EL (cell line): ENCODE measurements at regions not wholly inside any gene's neighbourhood (a gene's known extent, or its start where the extent isn't known, plus 50 kb on each side); places are given as distances from the start of the nearest gene placed in this dataset.

Experiments
- DNase-seq: peaks from one replicate; pipeline ENCODE4 v3.0.0-alpha.2; 2016

DNA sequence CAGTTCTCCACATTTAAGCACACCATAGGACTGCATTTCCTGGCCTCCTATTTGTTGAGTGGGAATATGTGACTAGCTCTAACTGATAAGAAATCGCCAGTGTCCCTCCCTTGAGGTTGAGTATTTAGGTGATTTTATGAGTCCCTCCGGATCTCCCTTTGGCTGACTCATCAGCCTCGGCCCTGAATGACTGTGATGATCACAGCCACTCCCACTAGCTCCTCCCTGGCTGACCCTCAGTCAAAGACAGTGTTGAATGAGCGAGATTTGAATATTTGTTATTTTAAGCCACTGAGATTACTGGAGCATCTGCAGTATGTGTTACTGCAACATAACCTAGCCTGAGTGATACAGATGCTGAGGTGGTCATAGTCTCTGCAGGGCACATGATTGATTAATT lies 515.3 kb downstream of the EPHB1 start:
- peak; percentile 4 for DNase-seq

DNA sequence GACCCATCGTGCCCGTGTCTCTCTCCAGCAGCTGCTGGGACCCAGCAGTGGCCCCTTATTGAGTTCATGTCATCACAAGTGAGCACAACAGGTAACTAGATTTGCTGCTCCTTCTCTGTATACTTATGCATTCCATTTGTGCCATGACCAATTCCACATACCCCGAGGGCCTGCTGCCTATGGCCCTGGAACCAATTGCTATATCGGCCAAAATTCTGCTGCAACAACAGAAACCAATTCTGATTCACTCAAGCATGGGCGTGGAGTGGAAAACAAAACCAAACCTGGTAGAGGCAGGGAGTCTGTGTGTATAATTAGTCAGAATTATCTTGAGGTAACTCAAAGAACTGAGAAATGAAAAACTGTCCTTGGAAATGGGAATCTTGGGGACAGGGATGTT lies 516.6 kb downstream of the EPHB1 start:
- no peak for DNase-seq

DNA sequence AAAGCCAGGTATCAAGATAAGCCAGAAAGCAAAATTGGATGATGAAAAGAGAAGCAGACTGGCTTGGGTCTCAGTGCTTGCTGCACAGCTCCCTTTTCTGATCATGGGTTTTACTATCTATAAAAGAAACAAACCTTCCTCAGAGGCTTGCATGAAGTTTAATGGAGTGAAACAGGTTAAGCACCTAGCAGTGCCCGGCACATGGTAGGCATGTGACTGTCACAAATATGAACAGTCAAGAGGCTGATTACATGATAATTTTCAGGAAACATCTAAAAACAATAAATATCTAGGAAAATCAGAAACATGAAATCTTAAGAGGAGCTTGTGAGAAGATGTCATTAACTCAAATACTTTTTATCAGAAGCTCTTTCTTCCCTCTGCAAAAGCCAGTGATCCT lies 519.2 kb downstream of the EPHB1 start:
- no peak for DNase-seq

DNA sequence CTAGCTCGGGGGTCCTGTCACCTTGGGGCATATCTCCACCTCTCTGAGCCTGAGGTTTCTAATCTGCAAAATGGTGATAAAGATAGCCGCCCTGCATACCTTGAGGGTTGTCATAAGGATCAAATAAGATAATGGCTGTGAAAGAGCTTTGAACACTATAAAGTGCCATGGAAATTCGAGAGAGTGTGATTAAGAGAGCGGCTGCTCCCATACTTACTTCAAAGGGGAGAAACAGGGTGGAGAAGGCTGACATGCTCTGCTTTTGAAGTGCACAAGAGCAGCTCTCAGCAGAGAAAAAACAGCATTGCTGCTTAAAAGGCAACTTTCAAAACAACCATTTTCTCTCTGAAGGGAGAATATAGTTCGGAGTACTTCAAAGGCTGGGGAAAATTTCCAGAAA lies 529.2 kb downstream of the EPHB1 start:
- no peak for DNase-seq

DNA sequence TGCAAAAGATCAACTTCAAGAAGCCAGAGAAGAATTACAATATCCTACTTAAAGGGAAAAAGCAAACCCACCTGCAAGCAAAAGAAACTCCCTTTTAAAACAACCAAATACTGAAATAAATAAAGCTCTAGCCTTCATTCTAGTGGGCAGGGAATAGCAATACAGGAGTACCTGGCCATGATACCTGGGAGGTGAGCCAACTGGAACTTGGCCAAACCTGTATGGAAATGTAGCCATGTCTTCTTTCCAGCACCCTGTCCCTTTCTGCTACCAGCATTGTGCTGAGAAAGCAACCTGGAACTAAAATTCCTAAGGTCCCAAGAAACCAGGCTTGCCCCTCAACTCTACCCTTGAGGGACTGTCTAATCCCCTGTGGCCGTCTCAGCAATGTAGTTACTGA lies 530.0 kb downstream of the EPHB1 start:
- DNase-seq, result no peak

DNA sequence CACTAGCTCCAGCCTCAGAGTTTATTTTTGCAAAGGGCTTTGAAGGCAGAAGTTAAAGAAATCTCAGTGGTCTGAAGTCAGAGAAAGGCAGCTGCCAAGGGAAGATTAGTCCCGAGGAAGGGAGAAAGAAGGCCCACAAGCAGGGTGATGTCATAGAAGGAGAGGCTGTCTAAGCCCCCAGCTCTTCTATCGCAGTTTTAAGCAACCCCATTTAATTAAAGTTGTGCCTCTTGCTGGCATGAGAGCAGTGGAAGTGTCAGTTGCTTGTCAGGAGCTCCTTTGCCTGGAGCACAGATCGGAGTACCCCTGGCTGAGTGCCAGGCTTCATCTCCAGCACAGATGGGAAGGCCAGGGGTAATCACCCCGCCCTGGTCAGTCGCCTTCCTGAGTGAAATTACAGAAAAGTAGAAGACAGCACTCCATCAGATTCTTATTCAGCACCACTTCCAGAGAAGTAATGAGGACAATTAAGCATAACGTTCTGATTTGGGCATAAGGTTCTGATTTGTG lies 530.7 kb downstream of the EPHB1 start:
- no peak for DNase-seq

DNA sequence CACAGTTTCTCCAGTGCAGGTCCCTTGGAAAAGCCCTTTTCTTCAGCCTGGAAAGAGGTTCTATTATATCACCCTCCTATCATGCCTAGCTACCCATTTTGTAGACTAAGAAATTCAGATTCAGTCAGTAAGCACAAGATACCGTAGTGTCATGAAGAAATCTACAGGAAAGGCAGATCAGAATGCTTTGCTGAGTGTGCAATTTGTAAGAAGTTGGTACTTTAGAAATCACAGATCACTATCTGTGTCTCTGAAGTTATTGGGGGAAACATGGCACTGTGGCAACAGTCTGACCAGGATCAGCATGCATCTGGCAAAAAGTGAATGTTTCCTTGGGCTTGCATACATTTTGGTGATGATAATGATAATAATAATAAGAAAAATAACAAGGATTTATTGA lies 531.8 kb downstream of the EPHB1 start:
- DNase-seq, result no peak

DNA sequence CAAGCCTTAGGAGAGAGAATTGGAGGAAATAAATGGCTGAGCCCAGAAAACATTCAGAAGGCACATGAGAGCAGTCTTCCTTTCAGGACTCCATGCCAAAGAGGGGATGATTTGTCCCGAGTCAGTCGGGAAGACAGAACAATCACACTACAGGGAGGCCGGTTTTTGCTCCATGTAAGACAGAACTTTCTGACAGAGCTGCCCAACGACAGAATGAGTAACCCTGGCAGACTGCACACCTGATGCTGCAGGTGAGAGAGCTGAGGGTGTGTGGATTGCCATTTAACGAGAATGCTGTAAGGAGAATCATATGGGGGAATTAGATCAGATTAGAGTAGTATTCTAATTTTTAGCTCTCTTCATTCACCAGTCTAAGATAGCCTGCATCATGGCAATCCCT lies 533.0 kb downstream of the EPHB1 start:
- no peak for DNase-seq

DNA sequence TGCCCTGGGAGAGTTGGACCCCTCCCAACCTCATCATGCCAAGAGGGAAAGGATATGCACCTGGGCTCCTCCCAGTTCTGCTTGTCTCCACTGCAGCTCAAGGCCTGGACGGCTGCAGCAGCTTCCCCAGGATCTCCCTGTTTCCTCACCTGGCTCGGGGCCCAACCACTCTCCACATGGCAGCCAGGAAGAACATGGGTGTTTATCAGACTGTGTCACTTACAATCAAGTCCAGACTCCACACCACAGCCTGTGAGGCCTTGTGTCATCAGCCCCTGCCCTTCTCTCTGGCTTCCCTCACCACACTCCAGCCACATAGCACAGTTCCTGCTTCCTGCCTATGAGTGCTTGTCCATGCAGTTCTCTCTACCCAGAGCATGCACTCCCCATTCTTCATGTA lies 534.4 kb downstream of the EPHB1 start:
- DNase-seq, result no peak

DNA sequence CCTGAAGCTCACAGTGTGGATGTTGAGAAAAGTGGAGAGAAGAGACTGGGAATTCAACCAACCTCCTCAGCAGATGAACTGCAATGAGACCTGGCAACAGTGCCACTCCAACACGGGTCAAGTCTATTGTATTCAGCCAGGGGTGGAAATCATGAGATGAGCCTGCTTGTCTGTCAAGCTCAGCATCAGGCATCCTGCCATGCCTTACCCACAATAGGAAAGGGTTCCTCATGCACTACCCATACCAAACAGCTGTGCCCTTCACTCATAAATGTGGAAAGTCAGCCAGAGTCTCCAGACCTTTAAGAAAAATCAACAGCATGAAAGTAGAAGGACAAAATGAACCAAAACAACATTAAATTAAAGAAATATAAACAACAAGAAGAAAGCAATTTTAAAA lies 542.1 kb downstream of the EPHB1 start:
- DNase-seq, result no peak

DNA sequence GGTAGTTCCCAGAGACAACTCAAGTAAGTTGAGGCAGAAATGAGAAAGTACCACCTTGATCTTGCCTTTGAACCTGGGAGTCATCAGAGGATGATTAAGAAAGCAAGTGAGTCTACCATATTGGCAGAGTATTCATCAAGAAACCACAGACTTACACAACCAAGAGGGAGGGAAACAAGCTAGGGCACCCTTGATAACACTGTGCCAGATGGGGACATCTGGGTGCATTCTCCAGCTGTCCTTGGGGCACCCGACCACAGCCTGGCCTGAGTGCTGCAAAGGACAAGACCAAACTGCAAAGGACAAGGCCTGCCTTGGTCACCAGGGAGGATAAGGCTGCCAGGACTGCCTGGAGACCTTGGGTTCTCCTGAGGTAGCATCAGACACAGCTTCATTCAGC lies 553.6 kb downstream of the EPHB1 start:
- DNase-seq, result no peak

DNA sequence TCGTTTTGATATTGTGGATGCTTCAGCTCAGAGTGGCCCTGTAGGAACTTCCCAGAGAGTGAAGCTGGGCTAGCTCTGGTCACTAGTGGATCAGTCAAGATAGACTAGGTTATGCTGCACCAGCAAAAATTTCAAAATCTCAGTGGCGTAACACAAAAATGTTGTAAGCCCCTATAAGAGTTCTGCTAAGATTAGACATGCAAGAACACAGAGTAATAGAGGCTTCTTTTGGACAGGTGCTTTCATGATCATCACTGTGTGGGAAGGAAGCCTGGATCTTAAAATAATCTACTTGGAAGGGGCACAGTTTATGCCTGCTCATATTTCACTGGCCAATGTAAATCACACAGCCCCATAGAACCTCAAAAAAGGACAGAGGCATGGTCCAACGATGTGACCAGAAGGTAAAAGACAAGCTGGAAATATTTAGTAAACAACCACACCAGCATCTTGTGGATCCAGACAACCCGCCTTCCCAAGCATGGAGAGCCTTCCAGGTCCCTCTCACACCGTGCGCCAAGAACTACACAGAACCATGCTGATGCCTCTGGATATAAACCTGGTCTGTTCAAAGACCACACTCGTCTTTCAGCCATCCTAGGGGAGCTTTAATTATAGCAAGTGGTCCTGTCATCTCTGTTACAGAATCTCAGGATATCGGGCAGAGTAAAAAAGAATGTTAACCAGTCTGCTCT lies 554.3 kb downstream of the EPHB1 start:
- DNase-seq, result no peak

DNA sequence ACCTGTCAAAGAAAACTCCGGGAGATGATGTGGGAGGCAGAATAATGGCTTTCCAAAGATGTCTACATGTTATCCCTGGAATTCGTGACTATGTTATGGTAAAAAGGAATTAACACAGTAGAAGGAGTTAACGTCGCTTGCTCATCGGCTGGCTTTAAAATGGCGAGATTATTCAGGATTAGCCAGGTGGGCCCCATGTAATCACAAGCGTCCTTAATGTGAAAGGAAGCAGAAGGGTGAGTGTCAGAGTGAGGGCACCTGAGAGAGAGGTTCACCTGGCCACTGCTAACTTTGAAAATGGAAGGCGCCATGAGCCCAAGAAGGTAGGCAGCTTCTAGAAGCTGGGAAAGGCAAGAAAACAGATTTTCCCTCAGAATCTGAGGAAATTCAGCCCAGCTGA lies 557.2 kb downstream of the EPHB1 start:
- DNase-seq, result no peak

DNA sequence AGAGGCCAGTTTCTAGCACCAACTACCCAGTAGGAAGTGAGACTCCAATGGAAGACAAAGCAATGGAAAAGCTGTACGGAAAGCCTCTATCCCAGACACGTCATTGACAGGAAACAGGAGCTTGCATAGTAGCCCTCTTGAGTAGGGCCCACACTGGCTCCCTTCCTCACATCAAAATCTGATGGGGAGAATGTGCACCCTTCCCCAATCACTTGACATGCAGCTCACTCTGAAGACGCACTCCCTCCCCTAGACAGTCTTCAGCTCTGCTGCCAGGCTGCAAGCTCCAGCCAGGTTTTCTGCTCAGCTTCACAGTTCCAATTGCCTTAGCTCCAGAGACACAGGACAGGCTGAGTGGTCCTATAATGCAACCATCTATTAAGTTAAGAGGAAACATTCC lies 567.8 kb downstream of the EPHB1 start:
- no peak for DNase-seq

DNA sequence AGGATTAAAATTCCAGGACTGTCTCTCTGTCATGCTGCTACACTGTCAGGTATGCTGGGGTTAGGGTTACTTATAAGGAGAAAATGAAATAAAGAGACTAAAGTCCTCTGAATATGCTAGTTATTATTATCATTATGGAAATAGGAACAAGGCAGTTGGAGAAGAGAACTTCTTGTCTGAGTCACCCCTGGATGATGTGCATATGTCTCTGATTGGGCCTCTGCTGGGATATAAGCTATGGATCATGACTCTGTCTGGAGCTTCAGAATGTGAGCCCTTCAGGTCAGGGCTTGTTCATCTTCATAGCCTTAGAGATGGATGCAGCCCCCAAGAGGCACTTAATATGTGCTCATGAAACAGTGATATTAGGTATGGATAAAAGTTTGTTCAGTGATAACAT lies 569.6 kb downstream of the EPHB1 start:
- DNase-seq, result no peak

DNA sequence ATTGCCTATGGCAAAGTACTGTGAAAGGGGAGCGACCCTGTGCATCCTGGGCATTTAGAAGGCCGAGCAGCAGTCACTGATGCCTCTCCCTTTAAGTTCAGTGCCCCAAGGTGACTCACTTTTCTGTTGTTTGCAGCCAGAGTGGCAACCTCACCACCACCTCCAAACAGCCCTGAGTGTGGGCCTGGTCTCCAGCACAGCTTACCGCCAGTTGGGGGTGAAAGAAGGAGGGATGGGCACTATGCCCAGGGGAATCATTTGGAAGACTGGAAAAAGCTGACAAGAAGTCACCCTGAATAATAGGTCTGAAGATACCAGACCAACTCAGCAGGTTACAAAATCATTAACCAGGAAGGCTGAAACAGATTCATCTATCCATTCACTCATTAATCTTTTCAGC lies 571.8 kb downstream of the EPHB1 start:
- no peak for DNase-seq

DNA sequence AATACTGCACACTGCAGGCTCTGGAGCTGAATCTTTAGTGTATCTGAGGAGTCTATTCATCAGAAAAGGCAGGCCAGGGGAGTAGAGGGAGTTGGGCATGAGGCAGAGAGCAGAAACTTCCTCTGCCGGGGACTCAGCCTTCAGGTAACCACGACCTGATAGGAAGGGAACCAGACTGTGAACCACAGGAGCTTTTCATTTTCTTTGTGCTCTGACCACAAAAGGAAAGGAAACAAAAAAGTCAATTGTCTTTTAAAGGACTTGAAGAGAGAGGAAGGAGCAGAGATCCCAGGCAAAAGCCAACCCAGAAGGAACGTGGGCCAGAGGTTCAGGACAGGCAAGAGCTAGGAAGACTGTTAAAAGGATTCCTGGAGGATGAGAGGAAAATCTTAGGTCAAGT lies 573.3 kb downstream of the EPHB1 start:
- no peak for DNase-seq

DNA sequence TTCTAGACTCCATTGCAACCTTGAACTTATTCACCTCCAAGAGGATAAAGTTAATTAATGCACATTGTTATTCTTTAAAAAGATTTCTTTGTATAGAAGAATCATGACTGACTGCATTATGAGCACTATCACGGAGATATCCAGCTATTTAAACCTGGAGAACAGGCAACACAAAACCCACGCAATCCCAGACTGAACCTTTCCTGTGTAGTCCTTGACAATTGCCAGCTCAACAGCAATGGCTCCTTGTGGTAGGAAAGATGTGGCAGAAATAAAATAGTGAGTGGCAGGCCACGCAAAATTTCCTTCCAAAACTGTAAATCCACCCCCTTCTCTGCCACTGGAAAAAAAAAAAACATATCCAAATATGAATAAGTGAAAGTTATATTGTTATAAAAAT lies 573.7 kb downstream of the EPHB1 start:
- DNase-seq, result no peak

DNA sequence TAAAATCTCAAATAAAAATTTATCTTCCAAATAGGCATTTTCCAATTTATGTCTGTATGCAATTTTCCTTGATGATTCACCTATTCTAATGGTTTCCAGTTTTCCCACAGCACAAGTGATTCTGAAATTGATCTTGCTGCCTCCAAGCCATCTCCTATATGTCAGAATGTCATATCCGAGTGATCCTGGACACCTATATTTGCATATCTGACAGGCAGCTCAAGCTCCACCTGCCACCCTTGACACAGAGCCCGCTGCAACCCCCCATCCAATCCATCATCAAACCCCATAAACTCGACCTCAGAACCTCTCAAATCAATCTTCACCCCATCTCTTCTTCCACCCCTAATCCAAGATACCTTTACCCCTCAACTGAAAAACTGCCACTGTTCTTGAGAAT lies 579.5 kb downstream of the EPHB1 start:
- no peak for DNase-seq

DNA sequence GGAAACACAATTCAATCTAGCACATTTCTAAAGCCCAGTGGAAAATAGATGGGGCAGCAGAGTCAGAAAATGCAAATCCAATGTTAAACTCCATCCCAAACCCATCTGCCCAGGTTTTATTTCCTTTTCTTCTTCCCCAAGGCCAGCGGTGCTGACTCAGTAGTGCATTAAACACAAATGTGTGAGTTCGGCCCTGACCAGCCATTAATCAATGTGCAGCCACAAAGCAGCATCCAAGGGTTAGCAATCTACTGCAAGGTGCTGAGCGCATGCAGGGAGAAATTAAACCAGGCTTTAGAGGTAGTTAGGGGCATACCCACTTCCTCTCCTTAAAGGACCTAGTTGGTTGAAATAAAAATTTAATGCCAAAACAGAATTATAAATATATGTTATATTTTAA lies 583.3 kb upstream of the PPP2R3A start:
- DNase-seq, result no peak

DNA sequence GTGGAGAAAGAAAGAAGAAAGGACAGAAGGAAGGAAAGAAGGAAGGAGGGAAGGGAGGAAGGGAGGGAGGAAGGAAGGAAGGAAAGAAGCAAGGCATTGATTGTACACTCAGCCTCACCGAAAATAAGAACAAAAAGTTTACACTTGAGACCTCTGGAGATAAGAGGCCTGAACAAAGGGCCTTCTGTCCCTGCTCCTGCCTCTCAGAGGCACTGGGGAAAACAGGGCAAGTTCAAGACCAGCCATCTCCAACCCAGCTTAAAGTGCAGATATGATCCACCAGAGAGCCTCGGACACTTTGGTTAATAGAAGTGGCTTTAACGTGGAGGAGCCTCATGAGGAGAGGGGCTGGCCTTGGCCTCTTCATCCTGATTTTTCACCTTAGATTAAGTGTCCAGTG lies 582.9 kb upstream of the PPP2R3A start:
- DNase-seq, result no peak

DNA sequence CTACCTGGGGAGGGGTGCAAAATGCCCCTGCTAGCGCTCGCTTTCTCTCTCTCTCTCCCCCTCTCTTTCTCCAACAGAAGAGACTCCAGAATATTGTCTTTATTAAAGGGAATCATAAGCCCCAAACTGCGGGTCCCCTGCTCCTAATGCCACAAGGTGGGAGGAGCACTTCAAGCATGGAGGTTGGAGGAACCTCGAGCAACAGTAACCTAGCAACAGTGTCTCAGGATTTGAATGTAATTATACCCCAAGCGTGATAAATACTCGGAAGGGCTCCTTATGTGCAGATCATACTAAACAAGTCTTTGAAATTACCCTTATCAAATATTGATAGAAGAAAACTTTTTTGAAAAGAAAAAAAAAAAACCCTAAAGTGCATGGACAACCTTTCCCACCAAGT lies 582.2 kb upstream of the PPP2R3A start:
- DNase-seq, result no peak

DNA sequence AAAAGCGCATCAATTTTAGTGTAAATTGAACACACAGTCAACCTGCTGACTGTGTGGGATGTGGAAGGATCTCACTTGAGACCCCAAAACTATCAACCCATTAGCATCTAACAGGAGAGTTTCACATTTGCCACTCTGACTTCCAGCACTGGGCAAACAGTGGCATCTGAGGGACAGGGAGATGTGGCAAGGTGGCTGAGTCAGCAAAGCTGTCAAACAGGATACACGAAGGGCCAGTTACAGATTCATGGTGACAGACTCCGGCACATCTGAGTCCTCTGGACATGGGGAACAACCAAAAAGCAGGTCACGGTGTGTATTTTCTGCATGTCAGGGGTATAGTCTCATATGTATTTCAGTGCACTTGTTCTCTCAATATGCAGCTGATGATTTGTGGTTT lies 573.4 kb upstream of the PPP2R3A start:
- no peak for DNase-seq

DNA sequence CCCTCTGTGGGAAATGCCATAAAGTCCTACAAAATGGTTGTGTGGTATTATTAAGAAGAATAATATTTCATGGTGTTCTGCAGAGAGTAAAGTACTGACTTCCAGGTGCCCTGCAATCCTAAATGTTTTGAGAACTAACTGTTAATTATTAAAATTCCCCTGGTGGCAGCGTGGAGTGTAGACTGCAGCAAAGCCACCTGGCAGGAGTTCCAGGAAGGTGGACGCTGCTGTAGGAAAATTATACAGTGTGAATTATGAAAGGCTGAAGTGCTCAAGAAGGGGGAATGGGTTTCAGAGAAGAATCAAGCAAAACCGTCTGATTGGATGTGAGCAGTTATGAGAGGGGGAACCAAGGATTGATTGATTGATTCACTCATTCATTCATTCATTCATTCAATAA lies 572.4 kb upstream of the PPP2R3A start:
- DNase-seq, result no peak

DNA sequence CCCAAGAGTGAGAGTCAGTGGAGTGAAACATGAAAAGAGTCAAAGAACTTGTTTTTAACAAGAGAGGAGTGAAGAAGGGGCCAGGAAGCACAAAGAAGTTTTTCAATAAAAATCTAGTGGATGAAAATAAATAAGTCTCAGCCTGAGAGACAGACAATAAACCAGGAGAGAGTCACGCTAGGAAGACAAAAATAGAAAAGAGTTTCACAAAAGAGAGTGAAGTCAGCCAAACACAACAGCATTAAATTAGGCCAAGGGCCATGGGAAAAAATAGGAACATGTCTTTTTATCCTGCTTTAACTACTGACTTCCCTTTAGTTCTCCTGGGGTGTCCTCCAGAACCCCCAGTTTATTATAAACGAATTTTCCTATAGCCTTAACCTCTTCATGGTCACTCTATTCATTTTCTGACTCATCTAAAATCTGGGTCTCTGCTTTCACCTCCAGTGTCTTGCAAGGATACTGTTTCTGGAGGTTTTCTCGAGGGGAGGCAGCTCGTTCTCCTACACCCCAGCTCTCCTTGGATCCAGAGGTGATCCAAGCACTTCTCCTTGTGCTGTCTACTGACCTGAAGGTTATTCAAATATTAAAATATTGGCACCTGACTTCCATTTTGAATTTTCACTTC lies 571.5 kb upstream of the PPP2R3A start:
- DNase-seq, result no peak
